GM12878 (cell line): ENCODE measurements at regions not wholly inside any gene's neighbourhood (a gene's known extent, or its start where the extent isn't known, plus 50 kb on each side); places are given as distances from the start of the nearest gene placed in this dataset.

Experiments
- ATAC-seq: fragments of 200-7000 bp; cut with Tn5 transposase; 3 replicates; pipeline ENCODE4 v1.9.1; 2020; ENCODE audit warnings: mild to moderate bottlenecking, moderate library complexity
- BruUV-seq: library from RNA; stranded (reverse); fragments of 400-500 nt; replicated peaks from 2 replicates; lab custom pipeline; 2021; lab: Mats Ljungman, UMichigan
- CTCF ChIA-PET: fragments of 300-600 bp; sonication (Branson Sonifier 250); formaldehyde crosslinking; extraction: SDS; loops from one replicate; lab custom pipeline; 2021; ENCODE audit warnings: inconsistent platforms; lab: Yijun Ruan, JAX
- POLR2A ChIA-PET: fragments of 350-600 bp; formaldehyde crosslinking; extraction: SDS; loops from one replicate; lab custom pipeline; 2021; ENCODE audit warnings: inconsistent platforms; lab: Charles Lee
- RAD21 ChIA-PET: fragments of 300-600 bp; sonication (Branson Sonifier 250); formaldehyde crosslinking; loops from one replicate; lab custom pipeline; 2023; ENCODE audit warnings: antibody characterized with exemption; ENCODE audit not compliant: unreplicated experiment; lab: Charles Lee
- SMC1A ChIA-PET: fragments of 300-600 bp; sonication (Branson Sonifier 250); formaldehyde crosslinking; loops from one replicate; lab custom pipeline; 2023; ENCODE audit not compliant: unreplicated experiment, uncharacterized antibody; lab: Charles Lee
- DNase-seq: peaks from one replicate; pipeline ENCODE4 v3.0.0-alpha.2; 2011; ENCODE audit warnings: low read depth, low spot score
- FAIRE-seq: peaks from 3 replicates; lab custom pipeline; 2011; peaks lifted over from hg19 to GRCh38; lab: Jason Lieb, UNC
- H2AFZ ChIP-seq: 2 replicates; pipeline ENCODE4 v1.6.0; 2011; ENCODE audit warnings: low read depth, low read length, control low read depth; ENCODE audit not compliant: control insufficient read depth
- H3K27ac ChIP-seq: 2 replicates; pipeline ENCODE4 v1.5.1; 2011; ENCODE audit warnings: control low read depth; ENCODE audit not compliant: control insufficient read depth, insufficient read depth
- H3K27me3 ChIP-seq, 2 experiments: replicated peaks in 1 of 2; 2 replicates each; pipeline versions ENCODE4 v1.6.0 to v1.6.1; 2011; ENCODE audit warnings: low read length in 1 of 2; ENCODE audit not compliant: control insufficient read depth in 2 of 2, insufficient read depth in 2 of 2
- H3K36me3 ChIP-seq, 2 experiments: 2 replicates each; pipeline ENCODE4 v1.5.1; 2011; ENCODE audit warnings: low read length in 1 of 2; ENCODE audit not compliant: control insufficient read depth in 2 of 2, insufficient read depth in 2 of 2
- H3K4me1 ChIP-seq: 2 replicates; pipeline ENCODE4 v1.6.1; 2011; ENCODE audit warnings: mild to moderate bottlenecking, low read length, moderate library complexity, mixed read lengths; ENCODE audit not compliant: control insufficient read depth, insufficient read depth
- H3K4me2 ChIP-seq: 2 replicates; pipeline ENCODE4 v1.6.0; 2011; ENCODE audit warnings: control low read depth; ENCODE audit not compliant: control insufficient read depth, insufficient read depth
- H3K4me3 ChIP-seq: fragments of 200-600 bp; sonication (generic); 2 replicates; pipeline ENCODE4 v1.5.1; 2016
- H3K79me2 ChIP-seq: 2 replicates; pipeline ENCODE4 v1.6.0; 2011; ENCODE audit warnings: low read length; ENCODE audit not compliant: control insufficient read depth, insufficient read depth
- H3K9ac ChIP-seq: 2 replicates; pipeline ENCODE4 v1.8.0; 2011; ENCODE audit warnings: low read length, control low read depth, mixed read lengths; ENCODE audit not compliant: control insufficient read depth, insufficient read depth
- H3K9me3 ChIP-seq: replicated peaks from 3 replicates; pipeline ENCODE4 v1.5.1; 2011; ENCODE audit warnings: mild to moderate bottlenecking, low read length; ENCODE audit not compliant: control insufficient read depth, insufficient read depth
- H4K20me1 ChIP-seq: 2 replicates; pipeline ENCODE4 v1.6.0; 2011; ENCODE audit not compliant: control insufficient read depth, insufficient read depth
- ASH2L ChIP-seq: fragments of 300-600, 200-600 bp; sonication (generic); IDR thresholded peaks from 2 replicates; pipeline ENCODE4 v1.6.1; 2017; ENCODE audit warnings: low read depth, mild to moderate bottlenecking, borderline replicate concordance
- ATF7 ChIP-seq: fragments of 450-650 bp; IDR thresholded peaks from 2 replicates; pipeline ENCODE4 v1.6.1; 2016; ENCODE audit warnings: low read depth, mild to moderate bottlenecking
- BMI1 ChIP-seq: fragments of 450-650 bp; IDR thresholded peaks from 2 replicates; pipeline ENCODE4 v1.6.1; 2016; ENCODE audit warnings: mild to moderate bottlenecking, moderate library complexity, borderline replicate concordance
- CHD4 ChIP-seq: fragments of 200-600 bp; sonication (generic); IDR thresholded peaks from 2 replicates; pipeline ENCODE4 v1.6.1; 2016; ENCODE audit warnings: mild to moderate bottlenecking
- FOXK2 ChIP-seq: fragments of 450-650 bp; IDR thresholded peaks from 2 replicates; pipeline ENCODE4 v1.6.1; 2017; ENCODE audit warnings: mild to moderate bottlenecking, moderate library complexity
- HDAC6 ChIP-seq: fragments of 200-600 bp; sonication (generic); IDR thresholded peaks from one replicate; pipeline ENCODE4 v1.8.0; 2017; ENCODE audit warnings: antibody characterized with exemption; ENCODE audit not compliant: unreplicated experiment
- HDGF ChIP-seq: fragments of 450-650 bp; IDR thresholded peaks from 2 replicates; pipeline ENCODE4 v1.6.1; 2016; ENCODE audit warnings: antibody characterized with exemption
- NFXL1 ChIP-seq: fragments of 450-650 bp; IDR thresholded peaks from 2 replicates; pipeline ENCODE4 v1.6.1; 2017; ENCODE audit warnings: antibody characterized with exemption, mild to moderate bottlenecking, borderline replicate concordance
- NR2C2 ChIP-seq: IDR thresholded peaks from 2 replicates; pipeline ENCODE4 v1.6.1; 2011; ENCODE audit warnings: borderline replicate concordance, low read depth; ENCODE audit not compliant: control insufficient read depth, insufficient read length
- RAD51 ChIP-seq: fragments of 450-650 bp; IDR thresholded peaks from 2 replicates; pipeline ENCODE4 v1.6.1; 2016; ENCODE audit warnings: moderate library complexity, mild to moderate bottlenecking, inconsistent platforms
- RB1 ChIP-seq: fragments of 450-650 bp; formaldehyde crosslinking; IDR thresholded peaks from 2 replicates; pipeline ENCODE4 v1.6.1; 2017; ENCODE audit warnings: mild to moderate bottlenecking, borderline replicate concordance
- RCOR1 ChIP-seq: conservative IDR thresholded peaks from 2 replicates; pipeline ENCODE4 v1.6.1; 2012; ENCODE audit warnings: low read depth, low read length, improper control_type of control experiment
- RELB ChIP-seq: fragments of 450-650 bp; IDR thresholded peaks from 2 replicates; pipeline ENCODE4 v1.6.1; 2017; ENCODE audit warnings: low read depth, mild to moderate bottlenecking, moderate library complexity
- RFX5 ChIP-seq: IDR thresholded peaks from 2 replicates; pipeline ENCODE4 v1.6.1; 2011; ENCODE audit warnings: low read depth, low read length, improper control_type of control experiment
- ZNF384 ChIP-seq: IDR thresholded peaks from 2 replicates; pipeline ENCODE4 v1.6.1; 2012; ENCODE audit warnings: low read depth, mild to moderate bottlenecking, low read length, improper control_type of control experiment, borderline replicate concordance
- ZNF592 ChIP-seq: fragments of 450-650 bp; IDR thresholded peaks from 2 replicates; pipeline ENCODE4 v1.6.1; 2017; ENCODE audit warnings: mild to moderate bottlenecking, moderate library complexity
- in situ Hi-C: fragments of 300-500 bp; cut with MboI; formaldehyde crosslinking; loops from 9 replicates; pipeline ENCODE4 v1.14.3; 2018; ENCODE audit warnings: mixed read lengths
- intact Hi-C: fragments of 100-400 bp; cut with micrococcal nuclease; formaldehyde crosslinking; loops from one replicate; pipeline ENCODE4 v1.14.2; 2022; ENCODE audit not compliant: unreplicated experiment
- TF ChIP-seq, protein P1 (sequence below): IDR thresholded peaks from 2 replicates; pipeline ENCODE4 v1.6.1; 2012; ENCODE audit warnings: low read depth, low read length, improper control_type of control experiment
- TF ChIP-seq, protein P2 (sequence below): fragments of 450-650 bp; IDR thresholded peaks from 2 replicates; pipeline ENCODE4 v1.6.1; 2018; ENCODE audit warnings: mild to moderate bottlenecking, low read depth, moderate library complexity; ENCODE audit not compliant: partially characterized antibody

GRCh38 chr13:77378662-77379061 is 51.8 kb upstream of the MYCBP2 start:
- no peak for FAIRE-seq
- in situ Hi-C loops: no loop called here
- Histone ChIP-seq H2AFZ (no peak overlapping the region), H4K20me1 (no peaks in the 10 kb centered on the region), H3K4me1 (no peaks in the 10 kb centered on the region), H3K79me2 (no peaks in the 10 kb centered on the region), H3K9me3 (no peaks in the 10 kb centered on the region), H3K4me3 (no peak overlapping the region), H3K36me3 (no peaks in the 10 kb centered on the region), H3K9ac (no peak overlapping the region), H3K4me2 (no peak overlapping the region), H3K27me3 (no peaks in the 10 kb centered on the region), H3K27ac (no peak overlapping the region)
- ATAC-seq: no peak
- no TSS peak for BruUV-seq
- POLR2A ChIA-PET: interaction anchor here (1.0 kb wide), 1 partner anchor 12 kb away, joined by 3 read pairs; no protein-coding TSS in a partner anchor
- RAD21 ChIA-PET: no interaction called here
- DNase-seq: no peak
- intact Hi-C loops: no loop called here
- CTCF ChIA-PET: interaction anchor here (1.0 kb wide), 2 partner anchors 10 to 12 kb away, joined by 3 read pairs; no protein-coding TSS in a partner anchor
- SMC1A ChIA-PET: interaction anchor here (1.0 to 5.9 kb wide), 7 partner anchors 9 to 103 kb away, joined by 3 to 38 read pairs (median 4); no protein-coding TSS in a partner anchor
- TF ChIP-seq RB1 (no peak), ZNF592 (no peak), ZNF384 (no peak), FOXK2 (no peak), RFX5 (no peak), NFXL1 (no peak), RAD51 (no peak), BMI1 (no peak), NR2C2 (no peak), HDGF (no peak), ASH2L (no peak), RCOR1 (no peak), RELB (no peak), HDAC6 (no peak), ATF7 (no peak), CHD4 (no peak)
- TF ChIP-seq, protein P1, sequence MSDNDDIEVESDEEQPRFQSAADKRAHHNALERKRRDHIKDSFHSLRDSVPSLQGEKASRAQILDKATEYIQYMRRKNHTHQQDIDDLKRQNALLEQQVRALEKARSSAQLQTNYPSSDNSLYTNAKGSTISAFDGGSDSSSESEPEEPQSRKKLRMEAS: no peak
- TF ChIP-seq, protein P2, sequence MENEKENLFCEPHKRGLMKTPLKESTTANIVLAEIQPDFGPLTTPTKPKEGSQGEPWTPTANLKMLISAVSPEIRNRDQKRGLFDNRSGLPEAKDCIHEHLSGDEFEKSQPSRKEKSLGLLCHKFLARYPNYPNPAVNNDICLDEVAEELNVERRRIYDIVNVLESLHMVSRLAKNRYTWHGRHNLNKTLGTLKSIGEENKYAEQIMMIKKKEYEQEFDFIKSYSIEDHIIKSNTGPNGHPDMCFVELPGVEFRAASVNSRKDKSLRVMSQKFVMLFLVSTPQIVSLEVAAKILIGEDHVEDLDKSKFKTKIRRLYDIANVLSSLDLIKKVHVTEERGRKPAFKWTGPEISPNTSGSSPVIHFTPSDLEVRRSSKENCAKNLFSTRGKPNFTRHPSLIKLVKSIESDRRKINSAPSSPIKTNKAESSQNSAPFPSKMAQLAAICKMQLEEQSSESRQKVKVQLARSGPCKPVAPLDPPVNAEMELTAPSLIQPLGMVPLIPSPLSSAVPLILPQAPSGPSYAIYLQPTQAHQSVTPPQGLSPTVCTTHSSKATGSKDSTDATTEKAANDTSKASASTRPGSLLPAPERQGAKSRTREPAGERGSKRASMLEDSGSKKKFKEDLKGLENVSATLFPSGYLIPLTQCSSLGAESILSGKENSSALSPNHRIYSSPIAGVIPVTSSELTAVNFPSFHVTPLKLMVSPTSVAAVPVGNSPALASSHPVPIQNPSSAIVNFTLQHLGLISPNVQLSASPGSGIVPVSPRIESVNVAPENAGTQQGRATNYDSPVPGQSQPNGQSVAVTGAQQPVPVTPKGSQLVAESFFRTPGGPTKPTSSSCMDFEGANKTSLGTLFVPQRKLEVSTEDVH: no peak
